MCF 10A (cell line): ENCODE measurements at regions not wholly inside any gene's neighbourhood (a gene's known extent, or its start where the extent isn't known, plus 50 kb on each side); places are given as distances from the start of the nearest gene placed in this dataset.

Source experiments
- BruUV-seq: library from RNA; stranded (reverse); fragments of 400-500 nt; replicated peaks from 2 replicates; lab custom pipeline; 2021; lab: Mats Ljungman, UMichigan
- CTCF ChIA-PET: fragments of 300-600 bp; sonication (Branson Sonifier 250); formaldehyde crosslinking; extraction: SDS; loops from one replicate; lab custom pipeline; 2021; ENCODE audit warnings: antibody characterized with exemption, inconsistent platforms; lab: Yijun Ruan, JAX
- POLR2A ChIA-PET: fragments of 300-600, 350-650 bp; sonication (Branson Sonifier 250); formaldehyde crosslinking; extraction: SDS; loops from one replicate; lab custom pipeline; 2020; ENCODE audit warnings: antibody characterized with exemption, inconsistent platforms; lab: Yijun Ruan, JAX
- DNase-seq: peaks from one replicate; pipeline ENCODE4 v3.0.0-alpha.2; 2018; ENCODE audit not compliant: unreplicated experiment
- H3K27ac Mint-ChIP-seq: one replicate; pipeline ENCODE4 v1.8.0; 2022; ENCODE audit warnings: mild to moderate bottlenecking, low read depth, mixed read lengths; ENCODE audit not compliant: unreplicated experiment
- H3K27me3 Mint-ChIP-seq: one replicate; pipeline ENCODE4 v1.8.0; 2022; ENCODE audit warnings: mixed read lengths; ENCODE audit not compliant: insufficient read depth, unreplicated experiment
- H3K36me3 Mint-ChIP-seq: one replicate; pipeline ENCODE4 v1.8.0; 2022; ENCODE audit warnings: mild to moderate bottlenecking, moderate library complexity, mixed read lengths; ENCODE audit not compliant: insufficient read depth, unreplicated experiment
- H3K4me1 Mint-ChIP-seq: one replicate; pipeline ENCODE4 v1.8.0; 2022; ENCODE audit warnings: mixed read lengths; ENCODE audit not compliant: insufficient read depth, unreplicated experiment
- H3K4me3 Mint-ChIP-seq: one replicate; pipeline ENCODE4 v1.8.0; 2022; ENCODE audit warnings: mild to moderate bottlenecking, moderate library complexity, mixed read lengths; ENCODE audit not compliant: unreplicated experiment
- H3K9me3 Mint-ChIP-seq: one replicate; pipeline ENCODE4 v1.8.0; 2022; ENCODE audit warnings: mixed read lengths; ENCODE audit not compliant: unreplicated experiment
- CTCF ChIP-seq: fragments of 200-600 bp; IDR thresholded peaks from one replicate; pipeline ENCODE4 v1.8.0; 2022; ENCODE audit warnings: antibody characterized with exemption, mild to moderate bottlenecking; ENCODE audit not compliant: unreplicated experiment
- intact Hi-C: fragments of 100-400 bp; cut with micrococcal nuclease; formaldehyde crosslinking; loops from 2 replicates; pipeline ENCODE4 v1.14.1; 2022

- ChIA-PET CTCF (interaction anchor here (0.8 kb wide), 1 partner anchor 628 kb away, joined by 3 read pairs; no protein-coding TSS in a partner anchor), POLR2A (interaction anchor here (0.6 to 1.6 kb wide), 9 partner anchors 10 to 1660 kb away, joined by 3 to 7 read pairs (median 4); no protein-coding TSS in a partner anchor)
- H3K27me3 Mint-ChIP-seq: no peaks in the 10 kb centered on the region
- no peaks in the 10 kb centered on the region for H3K4me1 Mint-ChIP-seq
- intact Hi-C loops: no loop called here
- no TSS peak for BruUV-seq
- no peak for TF ChIP-seq CTCF
- no peak overlapping the region for H3K4me3 Mint-ChIP-seq
- no peaks in the 10 kb centered on the region for H3K36me3 Mint-ChIP-seq
- H3K9me3 Mint-ChIP-seq: no peaks in the 10 kb centered on the region
- no peak overlapping the region for H3K27ac Mint-ChIP-seq
- DNase-seq: peak; percentile 13
These were observed 252.3 kb downstream of the KTN1 start for GRCh38 chr14:55832122-55832911.

GRCh38 chr14:55832974-55833373 lies 253.0 kb downstream of the KTN1 start:
- BruUV-seq: no TSS peak
- no peaks in the 10 kb centered on the region for H3K27me3 Mint-ChIP-seq
- no peak overlapping the region for H3K27ac Mint-ChIP-seq
- no peaks in the 10 kb centered on the region for H3K9me3 Mint-ChIP-seq
- H3K4me3 Mint-ChIP-seq: no peak overlapping the region
- CTCF ChIA-PET: interaction anchor here (0.6 to 2.3 kb wide), 3 partner anchors 10 to 64 kb away, joined by 3 to 10 read pairs (median 4); no protein-coding TSS in a partner anchor
- no peaks in the 10 kb centered on the region for H3K4me1 Mint-ChIP-seq
- TF ChIP-seq CTCF: no peak
- intact Hi-C loops: no loop called here
- POLR2A ChIA-PET: interaction anchor here (1.0 to 1.6 kb wide), 3 partner anchors 14 to 29 kb away, joined by 5 to 7 read pairs (median 5); no protein-coding TSS in a partner anchor
- no peak for DNase-seq
- peaks cover 5% of the 10 kb centered on the region for H3K36me3 Mint-ChIP-seq

GRCh38 chr14:55834390-55834789 lies 254.4 kb downstream of the KTN1 start:
- ChIA-PET CTCF (interaction anchor here (2.3 kb wide), 1 partner anchor 10 kb away, joined by 10 read pairs; no protein-coding TSS in a partner anchor), POLR2A (no interaction called here)
- no peak for DNase-seq
- Mint-ChIP-seq H3K27me3 (no peaks in the 10 kb centered on the region), H3K36me3 (peaks cover 5% of the 10 kb centered on the region), H3K4me3 (no peak overlapping the region), H3K9me3 (no peaks in the 10 kb centered on the region), H3K27ac (no peak overlapping the region), H3K4me1 (no peaks in the 10 kb centered on the region)
- TF ChIP-seq CTCF: no peak
- intact Hi-C loops: no loop called here
- no TSS peak for BruUV-seq

GRCh38 chr14:55835985-55836384 lies 256.0 kb downstream of the KTN1 start:
- CTCF ChIA-PET: interaction anchor here (0.6 kb wide), 1 partner anchor 9 kb away, joined by 3 read pairs; no protein-coding TSS in a partner anchor
- H3K27ac Mint-ChIP-seq: no peak overlapping the region
- no peak for DNase-seq

More at GRCh38 chr14:55835985-55836384, 256.0 kb downstream of the KTN1 start:
- POLR2A ChIA-PET: no interaction called here
- BruUV-seq: no TSS peak
- no peaks in the 10 kb centered on the region for H3K9me3 Mint-ChIP-seq
- TF ChIP-seq CTCF: no peak
- no peak overlapping the region for H3K4me3 Mint-ChIP-seq
- intact Hi-C loops: no loop called here
- H3K4me1 Mint-ChIP-seq: no peaks in the 10 kb centered on the region
- peaks cover 9% of the 10 kb centered on the region for H3K36me3 Mint-ChIP-seq
- no peaks in the 10 kb centered on the region for H3K27me3 Mint-ChIP-seq
